CD14-positive monocyte (primary cell): ENCODE measurements at regions not wholly inside any gene's neighbourhood (a gene's known extent, or its start where the extent isn't known, plus 50 kb on each side); places are given as distances from the start of the nearest gene placed in this dataset.

ENCODE experiments used
- DNase-seq, 3 donors: peaks; one replicate each; pipeline ENCODE4 v3.0.0-alpha.2; 2011 to 2022
- H2AFZ ChIP-seq: 2 replicates; pipeline ENCODE4 v1.6.0; 2012; ENCODE audit warnings: mild to moderate bottlenecking, low read depth, low read length, inconsistent platforms; ENCODE audit not compliant: insufficient read depth, poor library complexity, severe bottlenecking
- H3K27ac ChIP-seq, 2 donors: 1 replicate in 1 of 2; 2 replicates in 1 of 2; pipeline ENCODE4 v1.5.1; 2012 to 2013; ENCODE audit warnings: low read length in 2 of 2, control low read depth in 1 of 2, inconsistent platforms in 1 of 2, low read depth in 1 of 2, mild to moderate bottlenecking in 1 of 2
- H3K27me3 ChIP-seq, 2 donors: one replicate each; pipeline versions ENCODE4 v1.6.0 to v1.6.1; 2011 to 2013; ENCODE audit warnings: low read length in 2 of 2; ENCODE audit not compliant: control insufficient read depth in 2 of 2, insufficient read depth in 2 of 2
- H3K36me3 ChIP-seq, 2 donors: replicated peaks in 1 of 2; 1 replicate in 1 of 2; 2 replicates in 1 of 2; pipeline versions ENCODE4 v1.5.1 to v1.6.1; 2012 to 2013; ENCODE audit warnings: low read length in 2 of 2, control low read depth in 1 of 2, inconsistent platforms in 1 of 2, mild to moderate bottlenecking in 1 of 2; ENCODE audit not compliant: insufficient read depth in 2 of 2, control insufficient read depth in 1 of 2
- H3K4me1 ChIP-seq, 2 donors: 1 replicate in 1 of 2; 2 replicates in 1 of 2; pipeline versions ENCODE4 v1.5.1 to v1.6.1; 2012 to 2013; ENCODE audit warnings: low read length in 2 of 2, control low read depth in 1 of 2, inconsistent platforms in 1 of 2, mild to moderate bottlenecking in 1 of 2, moderate library complexity in 1 of 2; ENCODE audit not compliant: insufficient read depth in 2 of 2, control insufficient read depth in 1 of 2
- H3K4me2 ChIP-seq: replicated peaks from 2 replicates; pipeline ENCODE3; 2012; ENCODE audit warnings: low read length, moderate library complexity, mild to moderate bottlenecking; ENCODE audit not compliant: poor library complexity, severe bottlenecking; ENCODE audit errors: extremely low read depth
- H3K4me3 ChIP-seq, 3 experiments: fragments of 200-600 bp in 1 of 3; sonication (generic) in 1 of 3; replicated peaks in 1 of 3; 1 replicate in 2 of 3; 2 replicates in 1 of 3; pipeline ENCODE4 v1.5.1; 2011 to 2013; ENCODE audit warnings: low read length in 3 of 3, mild to moderate bottlenecking in 3 of 3, control low read depth in 2 of 3, low read depth in 2 of 3, inconsistent platforms in 1 of 3, moderate library complexity in 1 of 3
- H3K79me2 ChIP-seq: 2 replicates; pipeline ENCODE4 v1.6.0; 2012; ENCODE audit warnings: mild to moderate bottlenecking, control low read depth, inconsistent platforms, low read length, moderate library complexity; ENCODE audit not compliant: insufficient read depth
- H3K9ac ChIP-seq: 2 replicates; pipeline ENCODE4 v1.6.0; 2017; ENCODE audit warnings: low read length, mild to moderate bottlenecking; ENCODE audit not compliant: insufficient read depth, poor library complexity, severe bottlenecking
- H3K9me3 ChIP-seq, 2 donors: replicated peaks in 1 of 2; 1 replicate in 1 of 2; 2 replicates in 1 of 2; pipeline versions ENCODE4 v1.5.1 to v1.6.1; 2012 to 2013; ENCODE audit warnings: low read length in 2 of 2, control low read depth in 1 of 2; ENCODE audit not compliant: control insufficient read depth in 1 of 2, insufficient read depth in 1 of 2
- H4K20me1 ChIP-seq: 2 replicates; pipeline ENCODE4 v1.6.0; 2012; ENCODE audit warnings: mild to moderate bottlenecking, low read length, control low read depth, moderate library complexity; ENCODE audit not compliant: insufficient read depth
- H3K27ac Mint-ChIP-seq, 7 donors: one replicate each; pipeline ENCODE4 v1.8.0; 2020; ENCODE audit warnings: mild to moderate bottlenecking in 7 of 7, mixed read lengths in 7 of 7, moderate library complexity in 6 of 7, inconsistent platforms in 2 of 7
- H3K27me3 Mint-ChIP-seq, 3 donors: one replicate each; pipeline ENCODE4 v1.8.0; 2021 to 2022; ENCODE audit warnings: low read depth in 3 of 3, mild to moderate bottlenecking in 3 of 3, mixed read lengths in 3 of 3, moderate library complexity in 3 of 3, inconsistent platforms in 1 of 3
- H3K36me3 Mint-ChIP-seq, 2 donors: one replicate each; pipeline ENCODE4 v1.8.0; 2020; ENCODE audit warnings: mixed read lengths in 2 of 2, inconsistent platforms in 1 of 2, mild to moderate bottlenecking in 1 of 2
- H3K4me1 Mint-ChIP-seq: one replicate; pipeline ENCODE4 v1.8.0; 2020; ENCODE audit warnings: mild to moderate bottlenecking, mixed read lengths
- H3K4me3 Mint-ChIP-seq, 2 donors: one replicate each; pipeline ENCODE4 v1.8.0; 2020; ENCODE audit warnings: mild to moderate bottlenecking in 2 of 2, mixed read lengths in 2 of 2, moderate library complexity in 1 of 2
- H3K9me3 Mint-ChIP-seq, 7 donors: one replicate each; pipeline ENCODE4 v1.8.0; 2020 to 2022; ENCODE audit warnings: mixed read lengths in 7 of 7, mild to moderate bottlenecking in 6 of 7, moderate library complexity in 6 of 7, inconsistent platforms in 2 of 7
- CTCF ChIP-seq: fragments of 200-600 bp; IDR thresholded peaks from one replicate; pipeline ENCODE4 v1.8.0; 2022; ENCODE audit warnings: antibody characterized with exemption, mild to moderate bottlenecking
- WGBS: methylation state at CpG from one replicate; pipeline ENCODE4 v1.1.5; 2013; ENCODE audit warnings: missing lambda C conversion rate; ENCODE audit not compliant: insufficient coverage; 5-methylcytosine and 5-hydroxymethylcytosine counted together
- intact Hi-C, 2 donors: fragments of 100-400 bp; cut with micrococcal nuclease; formaldehyde crosslinking; loops; one replicate each; pipeline versions ENCODE4 v1.15.0 to v1.15.1; 2023

DNA sequence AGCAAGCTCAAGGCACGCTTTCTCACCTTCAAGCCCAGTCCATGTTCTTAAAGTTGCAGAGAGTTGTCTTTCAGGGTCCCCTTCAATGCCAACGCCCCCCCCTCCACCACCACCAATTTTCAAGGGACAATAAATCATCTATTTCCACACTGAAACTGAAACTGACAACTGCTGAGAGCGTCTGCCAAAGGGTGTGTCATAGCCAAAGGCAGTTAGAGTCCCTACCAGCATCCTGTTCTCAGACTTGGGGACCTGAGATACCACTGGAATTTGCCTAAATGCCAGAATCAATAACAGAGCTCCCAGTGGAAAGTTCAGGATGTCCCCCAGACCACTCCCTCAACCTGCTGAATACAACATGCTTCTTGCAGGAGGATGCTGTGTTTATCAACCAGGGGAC, 133.2 kb upstream of the SOX9 start:
- no peaks in the 10 kb centered on the region for H3K4me1 Mint-ChIP-seq
- no peaks in the 10 kb centered on the region for H3K79me2 ChIP-seq
- peaks cover 2 to 16% (median 9%) of the 10 kb centered on the region in 7 donors for H3K9me3 Mint-ChIP-seq
- no peak overlapping the region for H3K27ac ChIP-seq
- intact Hi-C loops = no loop called here
- H3K36me3 Mint-ChIP-seq = no peaks in the 10 kb centered on the region
- no peak overlapping the region for H3K4me3 Mint-ChIP-seq
- no peak for DNase-seq
- H3K4me1 ChIP-seq = no peaks in the 10 kb centered on the region
- no peak overlapping the region for H3K9ac ChIP-seq
- H3K36me3 ChIP-seq = no peaks in the 10 kb centered on the region
- no peaks in the 10 kb centered on the region for H3K27me3 ChIP-seq
- 46% methylated on average over 3 of the region's 3 CpGs for WGBS
- peaks cover 0 to 5% of the 10 kb centered on the region in 2 donors for H3K9me3 ChIP-seq
- H3K27me3 Mint-ChIP-seq = peaks cover 0 to 2% (median 2%) of the 10 kb centered on the region in 3 donors
- H3K27ac Mint-ChIP-seq = no peak overlapping the region
- no peak overlapping the region for H3K4me2 ChIP-seq
- H3K4me3 ChIP-seq = no peak overlapping the region
- H4K20me1 ChIP-seq = no peaks in the 10 kb centered on the region
- TF ChIP-seq CTCF = no peak
- no peak overlapping the region for H2AFZ ChIP-seq

DNA sequence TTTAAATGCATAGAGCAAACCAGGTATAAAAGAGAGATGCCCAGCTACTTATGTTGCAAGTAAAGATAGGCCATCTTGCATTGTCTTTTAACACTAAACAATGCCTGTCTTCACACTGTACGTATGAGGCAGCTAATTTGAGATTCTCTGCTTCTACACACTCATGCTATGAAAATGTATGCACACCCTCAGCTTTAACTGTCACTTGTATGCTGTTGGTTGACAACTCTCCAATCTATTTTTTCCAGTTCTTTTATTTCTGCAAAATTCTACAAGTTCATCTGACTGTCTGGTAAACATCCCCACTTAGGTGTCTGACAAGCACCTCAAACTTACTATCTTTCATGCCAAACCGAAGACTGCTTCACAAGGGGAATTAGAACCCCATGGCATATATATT, 131.7 kb upstream of the SOX9 start:
- TF ChIP-seq CTCF = no peak
- peaks cover 0 to 14% (median 7%) of the 10 kb centered on the region in 7 donors for H3K9me3 Mint-ChIP-seq
- H3K4me3 Mint-ChIP-seq = no peak overlapping the region
- Histone ChIP-seq H2AFZ (no peak overlapping the region), H3K36me3 (no peaks in the 10 kb centered on the region), H3K4me1 (no peaks in the 10 kb centered on the region), H3K27me3 (no peaks in the 10 kb centered on the region), H3K4me2 (no peak overlapping the region), H3K79me2 (no peaks in the 10 kb centered on the region), H3K4me3 (no peak overlapping the region), H3K27ac (no peak overlapping the region), H3K9me3 (peaks cover 0 to 11% of the 10 kb centered on the region in 2 donors), H3K9ac (no peak overlapping the region), H4K20me1 (no peaks in the 10 kb centered on the region)
- H3K36me3 Mint-ChIP-seq = no peaks in the 10 kb centered on the region
- H3K27ac Mint-ChIP-seq = no peak overlapping the region
- 80% methylated on average over 1 of the region's 2 CpGs for WGBS
- intact Hi-C loops = no loop called here
- peaks cover 0 to 2% (median 2%) of the 10 kb centered on the region in 3 donors for H3K27me3 Mint-ChIP-seq
- H3K4me1 Mint-ChIP-seq = no peaks in the 10 kb centered on the region
- no peak for DNase-seq
